ENCODE measurements at regions not wholly inside any gene's neighbourhood (a gene's known extent, or its start where the extent isn't known, plus 50 kb on each side); places are given as distances from the start of the nearest gene placed in this dataset.

GRCh38 chr4:63795301-63795700 lies 613.9 kb downstream of the TECRL start:
- no peak for DNase-seq

GRCh38 chr4:63790377-63790776 lies 618.9 kb downstream of the TECRL start:
- no peak for DNase-seq

- no peak for DNase-seq
These were observed 621.0 kb downstream of the TECRL start for GRCh38 chr4:63788271-63788670.

GRCh38 chr4:63787326-63787725 lies 621.9 kb downstream of the TECRL start:
- no peak for DNase-seq

- DNase-seq: no peak
These were observed 623.1 kb downstream of the TECRL start for GRCh38 chr4:63786171-63786570.

- DNase-seq: no peak
These were observed 624.4 kb downstream of the TECRL start for GRCh38 chr4:63784822-63785221.

GRCh38 chr4:63777601-63778000 lies 631.6 kb downstream of the TECRL start:
- no peak for DNase-seq

- DNase-seq: no peak
These were observed 644.9 kb downstream of the TECRL start for GRCh38 chr4:63764400-63764799.

- DNase-seq: no peak
These were observed 651.3 kb downstream of the TECRL start for GRCh38 chr4:63757929-63758328.

GRCh38 chr4:63742882-63743281 lies 666.4 kb downstream of the TECRL start:
- no peak for DNase-seq

- no peak for DNase-seq
These were observed 679.7 kb downstream of the TECRL start for GRCh38 chr4:63729519-63729918.

GRCh38 chr4:63728480-63729177 lies 680.6 kb downstream of the TECRL start:
- DNase-seq: no peak

GRCh38 chr4:63717384-63717783 lies 691.9 kb downstream of the TECRL start:
- no peak for DNase-seq

- DNase-seq: no peak
These were observed 700.6 kb downstream of the TECRL start for GRCh38 chr4:63708661-63709060.

- no peak for DNase-seq
These were observed 708.7 kb downstream of the TECRL start for GRCh38 chr4:63700569-63700968.

GRCh38 chr4:63693321-63693720 lies 715.9 kb downstream of the TECRL start:
- DNase-seq: no peak

GRCh38 chr4:63678358-63678931 lies 730.8 kb downstream of the TECRL start:
- DNase-seq: no peak

GRCh38 chr4:63670735-63671134 lies 738.5 kb downstream of the TECRL start:
- DNase-seq: no peak

GRCh38 chr4:63663870-63664269 lies 745.4 kb downstream of the TECRL start:
- DNase-seq: no peak

- DNase-seq: no peak
These were observed 764.9 kb downstream of the TECRL start for GRCh38 chr4:63644396-63644795.

- DNase-seq: no peak
These were observed 772.0 kb downstream of the TECRL start for GRCh38 chr4:63637270-63637669.

GRCh38 chr4:63632858-63633257 lies 776.4 kb downstream of the TECRL start:
- DNase-seq: no peak

- no peak for DNase-seq
These were observed 789.0 kb downstream of the TECRL start for GRCh38 chr4:63620271-63620670.

- DNase-seq: no peak
These were observed 789.5 kb downstream of the TECRL start for GRCh38 chr4:63619771-63620170.
